ENCODE measurements at regions not wholly inside any gene's neighbourhood (a gene's known extent, or its start where the extent isn't known, plus 50 kb on each side); places are given as distances from the start of the nearest gene placed in this dataset.
"Not testable (repeated sequence)": the region's sequence is repeated elsewhere in the genome, so short reads cannot be mapped to it uniquely, and the experiment has no call there.

- H3K4me1 ChIP-seq (ENCODE audit: insufficient read depth, low read length, poor library complexity, severe bottlenecking); H3K36me3 ChIP-seq (ENCODE audit: insufficient read depth, low read length); H3K79me2 ChIP-seq (ENCODE audit: insufficient read depth, low read depth, low read length); H3K27ac ChIP-seq (ENCODE audit: low read depth, low read length, poor library complexity, severe bottlenecking); H3K4me3 ChIP-seq (ENCODE audit: low read depth, low read length, poor library complexity, severe bottlenecking); DNase-seq (ENCODE audit: low spot score); H3K4me2 ChIP-seq (ENCODE audit: low read length); H3K9me2 ChIP-seq (ENCODE audit: insufficient read depth, low read length); CTCF ChIA-PET (ENCODE audit: unreplicated experiment); intact Hi-C loops (cut with micrococcal nuclease; ENCODE audit: unreplicated experiment); H4K20me1 ChIP-seq (ENCODE audit: insufficient read depth, low read length); H2AFZ ChIP-seq (ENCODE audit: low read length); BruUV-seq (replicated peaks); POLR2A ChIA-PET; H3K9me3 ChIP-seq (ENCODE audit: low read length): not testable (repeated sequence)
- TF ChIP-seq CTCF (conservative IDR thresholded peaks at IDR 0.05; ENCODE audit: low read length), result 0 out of 2 replicates have a peak, but pooled peaks have one; percentile 21
Measured at GRCh38 chr19:22519562-22519961, 97.4 kb upstream of the ZNF98 start.

- Histone ChIP-seq H3K27ac (ENCODE audit: low read depth, low read length, poor library complexity, severe bottlenecking) (no peak overlapping the region), H3K4me3 (ENCODE audit: low read depth, low read length, poor library complexity, severe bottlenecking) (no peak overlapping the region), H3K4me1 (ENCODE audit: insufficient read depth, low read length, poor library complexity, severe bottlenecking) (no peaks in the 10 kb centered on the region), H4K20me1 (ENCODE audit: insufficient read depth, low read length) (no peaks in the 10 kb centered on the region), H2AFZ (ENCODE audit: low read length) (no peak overlapping the region), H3K9me2 (ENCODE audit: insufficient read depth, low read length) (no peaks in the 10 kb centered on the region), H3K4me2 (ENCODE audit: low read length) (no peak overlapping the region), H3K9me3 (ENCODE audit: low read length) (no peaks in the 10 kb centered on the region), H3K79me2 (ENCODE audit: insufficient read depth, low read depth, low read length) (no peaks in the 10 kb centered on the region), H3K36me3 (ENCODE audit: insufficient read depth, low read length) (no peaks in the 10 kb centered on the region)
- no TSS peak for BruUV-seq (replicated peaks)
- TF ChIP-seq EZH2phosphoT487 (IDR thresholded peaks at IDR 0.05; ENCODE audit: borderline replicate concordance, low read depth, low read length), result no peak
- TF ChIP-seq CTCF (conservative IDR thresholded peaks at IDR 0.05; ENCODE audit: low read length), result no peak
- intact Hi-C loops (cut with micrococcal nuclease; ENCODE audit: unreplicated experiment), result no loop called here
- CTCF ChIA-PET (ENCODE audit: unreplicated experiment), result no interaction called here
- DNase-seq (ENCODE audit: low spot score), result no peak
- POLR2A ChIA-PET, result no interaction called here
Measured at GRCh38 chr19:22519152-22519551, 97.0 kb upstream of the ZNF98 start.

- TF ChIP-seq EZH2phosphoT487 (IDR thresholded peaks at IDR 0.05; ENCODE audit: borderline replicate concordance, low read depth, low read length) (no peak), CTCF (conservative IDR thresholded peaks at IDR 0.05; ENCODE audit: low read length) (no peak)
- H3K9me2 ChIP-seq (ENCODE audit: insufficient read depth, low read length), result no peaks in the 10 kb centered on the region
- no peaks in the 10 kb centered on the region for H3K79me2 ChIP-seq (ENCODE audit: insufficient read depth, low read depth, low read length)
- ChIA-PET CTCF (ENCODE audit: unreplicated experiment) (no interaction called here), POLR2A (no interaction called here)
- intact Hi-C loops (cut with micrococcal nuclease; ENCODE audit: unreplicated experiment), result no loop called here
- DNase-seq (ENCODE audit: low spot score), result no peak
- H3K27ac ChIP-seq (ENCODE audit: low read depth, low read length, poor library complexity, severe bottlenecking), result no peak overlapping the region
- no peak overlapping the region for H3K4me3 ChIP-seq (ENCODE audit: low read depth, low read length, poor library complexity, severe bottlenecking)
- H3K4me2 ChIP-seq (ENCODE audit: low read length), result no peak overlapping the region
- no peak overlapping the region for H2AFZ ChIP-seq (ENCODE audit: low read length)
- no peaks in the 10 kb centered on the region for H3K36me3 ChIP-seq (ENCODE audit: insufficient read depth, low read length)
- no peaks in the 10 kb centered on the region for H4K20me1 ChIP-seq (ENCODE audit: insufficient read depth, low read length)
- H3K4me1 ChIP-seq (ENCODE audit: insufficient read depth, low read length, poor library complexity, severe bottlenecking), result no peaks in the 10 kb centered on the region
- no peaks in the 10 kb centered on the region for H3K9me3 ChIP-seq (ENCODE audit: low read length)
- BruUV-seq (replicated peaks), result no TSS peak
Measured at GRCh38 chr19:22517496-22518411, 95.6 kb upstream of the ZNF98 start.
